Activated CD4-positive, alpha-beta T cell treated with anti-CD3 and anti-CD28 coated beads, Interleukin-2, amount 10 ng/mL, durations not matched to agents 24 days and 14 days (primary cell): ENCODE measurements at regions not wholly inside any gene's neighbourhood (a gene's known extent, or its start where the extent isn't known, plus 50 kb on each side); places are given as distances from the start of the nearest gene placed in this dataset.

ENCODE experiments used
- DNase-seq: peaks from one replicate; pipeline ENCODE4 v3.0.0; 2022
- H3K27ac Mint-ChIP-seq: one replicate; pipeline ENCODE4 v1.8.0; 2022; ENCODE audit warnings: mild to moderate bottlenecking, mixed read lengths
- H3K27me3 Mint-ChIP-seq: one replicate; pipeline ENCODE4 v1.8.0; 2022; ENCODE audit warnings: mixed read lengths
- H3K36me3 Mint-ChIP-seq: one replicate; pipeline ENCODE4 v1.8.0; 2022; ENCODE audit warnings: low read depth, mild to moderate bottlenecking, mixed read lengths
- H3K4me1 Mint-ChIP-seq: one replicate; pipeline ENCODE4 v1.8.0; 2021; ENCODE audit warnings: mixed read lengths
- H3K4me3 Mint-ChIP-seq: one replicate; pipeline ENCODE4 v1.8.0; 2022; ENCODE audit warnings: mild to moderate bottlenecking, moderate library complexity, mixed read lengths
- H3K9me3 Mint-ChIP-seq: one replicate; pipeline ENCODE4 v1.8.0; 2021; ENCODE audit warnings: mixed read lengths
- intact Hi-C: fragments of 100-400 bp; cut with micrococcal nuclease; formaldehyde crosslinking; loops from one replicate; pipeline ENCODE4 v1.15.1; 2023

- H3K9me3 Mint-ChIP-seq, result no peaks in the 10 kb centered on the region
- H3K4me1 Mint-ChIP-seq, result no peaks in the 10 kb centered on the region
Measured at GRCh38 chr5:159844267-159845121, 71.8 kb upstream of the ADRA1B start.

GRCh38 chr5:159849437-159850083 is 66.7 kb upstream of the ADRA1B start:
- Mint-ChIP-seq H3K27me3 (peaks cover 2% of the 10 kb centered on the region), H3K27ac (no peak overlapping the region), H3K4me3 (no peak overlapping the region), H3K36me3 (no peaks in the 10 kb centered on the region), H3K4me1 (no peaks in the 10 kb centered on the region), H3K9me3 (no peaks in the 10 kb centered on the region)
- intact Hi-C loops, result no loop called here
- DNase-seq, result no peak

More at GRCh38 chr5:159844267-159845121, 71.8 kb upstream of the ADRA1B start:
- intact Hi-C loops, result no loop called here
- Mint-ChIP-seq H3K27me3 (peaks cover 6% of the 10 kb centered on the region), H3K27ac (no peak overlapping the region), H3K4me3 (no peak overlapping the region), H3K36me3 (no peaks in the 10 kb centered on the region)
- no peak for DNase-seq

GRCh38 chr5:159850160-159850559 is 66.1 kb upstream of the ADRA1B start:
- Mint-ChIP-seq H3K36me3 (no peaks in the 10 kb centered on the region), H3K4me1 (no peaks in the 10 kb centered on the region), H3K27me3 (peaks cover 5% of the 10 kb centered on the region), H3K27ac (no peak overlapping the region), H3K4me3 (no peak overlapping the region), H3K9me3 (peaks cover 2% of the 10 kb centered on the region)
- DNase-seq, result no peak
- intact Hi-C loops, result no loop called here

GRCh38 chr5:159851053-159851452 is 65.2 kb upstream of the ADRA1B start:
- H3K36me3 Mint-ChIP-seq, result no peaks in the 10 kb centered on the region
- H3K27me3 Mint-ChIP-seq, result peaks cover 5% of the 10 kb centered on the region
- no peaks in the 10 kb centered on the region for H3K4me1 Mint-ChIP-seq
- no peak for DNase-seq
- peaks cover 9% of the 10 kb centered on the region for H3K9me3 Mint-ChIP-seq
- intact Hi-C loops, result no loop called here
- H3K27ac Mint-ChIP-seq, result no peak overlapping the region
- H3K4me3 Mint-ChIP-seq, result no peak overlapping the region

GRCh38 chr5:159854916-159855315 is 61.4 kb upstream of the ADRA1B start:
- peaks cover 3% of the 10 kb centered on the region for H3K27me3 Mint-ChIP-seq
- no peak overlapping the region for H3K4me3 Mint-ChIP-seq
- H3K4me1 Mint-ChIP-seq, result no peaks in the 10 kb centered on the region
- intact Hi-C loops, result no loop called here
- no peaks in the 10 kb centered on the region for H3K36me3 Mint-ChIP-seq
- DNase-seq, result no peak
- H3K27ac Mint-ChIP-seq, result no peak overlapping the region
- H3K9me3 Mint-ChIP-seq, result peaks cover 9% of the 10 kb centered on the region

- Mint-ChIP-seq H3K4me1 (no peaks in the 10 kb centered on the region), H3K27ac (no peak overlapping the region), H3K36me3 (no peaks in the 10 kb centered on the region), H3K9me3 (peaks cover 9% of the 10 kb centered on the region), H3K4me3 (no peak overlapping the region), H3K27me3 (peaks cover 3% of the 10 kb centered on the region)
- intact Hi-C loops, result no loop called here
- DNase-seq, result no peak
Measured at GRCh38 chr5:159855476-159856191, 60.6 kb upstream of the ADRA1B start.

GRCh38 chr5:159858871-159859270 is 57.4 kb upstream of the ADRA1B start:
- peaks cover 3% of the 10 kb centered on the region for H3K27me3 Mint-ChIP-seq
- no peaks in the 10 kb centered on the region for H3K4me1 Mint-ChIP-seq
- no peak for DNase-seq
- no peaks in the 10 kb centered on the region for H3K36me3 Mint-ChIP-seq
- peaks cover 9% of the 10 kb centered on the region for H3K9me3 Mint-ChIP-seq
- H3K4me3 Mint-ChIP-seq, result no peak overlapping the region
- H3K27ac Mint-ChIP-seq, result no peak overlapping the region
- intact Hi-C loops, result no loop called here

GRCh38 chr5:159861086-159861485 is 55.2 kb upstream of the ADRA1B start:
- Mint-ChIP-seq H3K36me3 (no peaks in the 10 kb centered on the region), H3K4me3 (no peak overlapping the region), H3K27me3 (peaks cover 12% of the 10 kb centered on the region), H3K9me3 (no peaks in the 10 kb centered on the region), H3K4me1 (peaks cover 7% of the 10 kb centered on the region), H3K27ac (no peak overlapping the region)
- no peak for DNase-seq
- intact Hi-C loops, result no loop called here

- DNase-seq, result no peak
- Mint-ChIP-seq H3K4me3 (no peak overlapping the region), H3K27ac (no peak overlapping the region), H3K27me3 (peaks cover 31% of the 10 kb centered on the region), H3K36me3 (no peaks in the 10 kb centered on the region), H3K4me1 (peaks cover 7% of the 10 kb centered on the region), H3K9me3 (no peaks in the 10 kb centered on the region)
- intact Hi-C loops, result no loop called here
Measured at GRCh38 chr5:159864885-159865691, 51.2 kb upstream of the ADRA1B start.

GRCh38 chr5:159866093-159866492 is 50.2 kb upstream of the ADRA1B start:
- no peak overlapping the region for H3K27ac Mint-ChIP-seq
- no peaks in the 10 kb centered on the region for H3K36me3 Mint-ChIP-seq
- H3K4me1 Mint-ChIP-seq, result peaks cover 7% of the 10 kb centered on the region
- no peaks in the 10 kb centered on the region for H3K9me3 Mint-ChIP-seq
- H3K27me3 Mint-ChIP-seq, result peaks cover 31% of the 10 kb centered on the region
- DNase-seq, result no peak
- intact Hi-C loops, result no loop called here
- no peak overlapping the region for H3K4me3 Mint-ChIP-seq
